Germinal center (tissue), 1 donor: ENCODE measurements at regions not wholly inside any gene's neighbourhood (a gene's known extent, or its start where the extent isn't known, plus 50 kb on each side); places are given as distances from the start of the nearest gene placed in this dataset.

Experiments
- DNase-seq: peaks from one replicate; pipeline ENCODE4 v3.0.0; 2012; ENCODE audit warnings: mixed read lengths, low spot score

DNA sequence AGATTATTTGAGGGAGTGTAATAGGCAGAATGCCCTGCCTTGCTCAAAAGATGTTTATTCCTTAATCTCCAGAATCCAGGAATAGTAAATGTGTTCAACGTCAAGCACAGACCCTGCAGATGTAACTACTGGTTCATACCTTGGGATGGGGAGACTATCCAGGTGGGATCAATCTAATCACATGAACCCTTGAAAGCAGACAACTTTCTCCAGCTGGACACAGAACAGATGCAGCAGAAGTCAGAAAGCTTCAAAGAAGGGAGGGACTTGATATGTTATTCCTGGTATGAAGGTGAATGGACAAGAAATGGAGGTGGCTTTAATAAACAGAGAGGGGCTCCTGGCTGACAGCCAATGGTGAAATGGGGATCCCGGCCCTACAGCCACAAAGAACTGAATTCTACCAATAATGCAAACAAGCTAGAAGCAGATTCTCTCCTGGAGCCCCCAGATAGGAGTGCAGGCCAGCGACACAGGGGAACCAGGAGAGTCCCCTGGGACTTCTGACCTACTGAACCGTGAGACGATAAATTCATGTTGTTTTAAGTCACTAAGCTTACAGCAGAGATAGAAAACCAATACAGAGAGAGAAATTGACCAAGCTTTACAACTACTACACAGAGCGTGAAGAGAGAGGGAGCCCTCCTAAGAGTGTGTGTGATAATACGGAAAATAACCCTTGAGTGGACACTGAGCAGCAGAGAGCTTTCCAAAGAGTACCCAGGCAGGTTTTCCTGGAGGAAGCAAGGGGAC is 133.5 kb upstream of the TMEM132C start:
- DNase-seq, result no peak

DNA sequence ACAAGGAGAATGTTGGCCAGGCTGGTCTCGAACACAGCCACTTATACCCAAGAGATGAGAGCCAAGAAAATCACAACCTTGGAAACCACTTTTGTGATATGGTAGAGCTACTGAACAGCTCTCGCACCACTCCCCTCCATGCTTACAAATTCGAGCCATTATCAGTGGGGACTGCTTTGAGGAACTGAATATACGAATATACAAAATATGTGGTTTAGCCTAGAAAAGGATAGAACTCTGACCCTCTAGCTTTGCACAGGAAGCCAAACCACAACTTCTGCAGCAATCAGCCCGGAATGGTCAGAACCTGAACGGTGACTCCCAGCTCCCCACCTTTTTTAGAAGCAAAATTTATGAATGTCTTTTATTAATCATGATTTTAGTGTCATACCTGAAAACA is 129.8 kb upstream of the TMEM132C start:
- no peak for DNase-seq

DNA sequence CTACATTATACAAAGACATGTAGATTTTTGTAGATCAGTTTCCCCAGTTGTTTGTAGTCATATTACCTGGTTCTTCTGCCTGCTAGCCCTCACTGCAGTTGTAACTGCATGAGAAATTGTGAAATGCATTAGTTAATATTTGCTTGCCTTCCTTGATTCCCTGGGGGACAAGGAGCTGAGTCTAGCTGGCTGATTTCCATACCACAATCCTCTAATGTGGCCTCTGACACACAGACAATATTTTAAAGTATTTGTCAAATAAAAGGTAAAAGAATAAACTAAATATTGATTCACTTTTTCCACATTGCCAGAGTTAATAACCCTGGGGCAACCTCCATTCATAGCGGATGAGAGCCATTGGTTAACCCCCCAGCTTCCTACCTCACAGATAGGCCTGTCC is 128.8 kb upstream of the TMEM132C start:
- no peak for DNase-seq

DNA sequence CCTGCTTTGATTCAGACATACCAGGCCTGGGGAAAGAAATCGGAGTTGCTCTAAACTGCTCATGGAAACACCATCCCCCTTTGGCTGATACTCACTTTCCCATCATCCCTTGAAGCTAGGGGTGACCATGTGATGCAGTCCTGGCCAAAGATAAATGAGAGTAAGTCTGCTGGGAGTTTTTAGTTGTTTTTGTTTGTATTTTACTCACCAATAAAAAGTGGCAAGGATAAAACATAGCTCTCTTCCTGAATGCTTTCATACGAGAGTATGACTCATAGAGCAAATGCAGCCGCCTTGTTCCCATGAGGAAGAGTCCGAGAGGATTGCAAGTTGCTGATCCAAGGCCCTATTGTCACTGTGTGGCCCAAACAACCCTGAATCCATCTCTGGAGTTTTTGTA is 126.4 kb upstream of the TMEM132C start:
- no peak for DNase-seq

DNA sequence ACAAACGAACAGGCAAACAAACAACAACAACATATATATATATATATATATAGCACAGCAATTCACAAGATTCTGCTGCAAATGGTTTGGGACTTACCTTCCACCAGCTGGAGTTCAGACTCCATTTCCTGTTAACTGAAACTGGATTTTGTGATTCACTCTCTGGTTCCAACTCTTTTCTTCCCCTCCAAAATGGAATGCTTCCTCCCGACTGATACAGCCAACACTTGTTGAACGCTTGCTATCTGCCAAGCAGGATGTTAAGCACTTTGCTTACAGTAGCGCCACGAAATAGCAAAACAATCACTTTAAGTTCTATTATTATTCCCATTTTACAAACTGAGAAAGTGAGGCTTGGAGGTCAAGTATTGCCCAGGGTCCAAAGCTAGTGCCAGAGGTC is 116.0 kb upstream of the TMEM132C start:
- DNase-seq, result no peak

DNA sequence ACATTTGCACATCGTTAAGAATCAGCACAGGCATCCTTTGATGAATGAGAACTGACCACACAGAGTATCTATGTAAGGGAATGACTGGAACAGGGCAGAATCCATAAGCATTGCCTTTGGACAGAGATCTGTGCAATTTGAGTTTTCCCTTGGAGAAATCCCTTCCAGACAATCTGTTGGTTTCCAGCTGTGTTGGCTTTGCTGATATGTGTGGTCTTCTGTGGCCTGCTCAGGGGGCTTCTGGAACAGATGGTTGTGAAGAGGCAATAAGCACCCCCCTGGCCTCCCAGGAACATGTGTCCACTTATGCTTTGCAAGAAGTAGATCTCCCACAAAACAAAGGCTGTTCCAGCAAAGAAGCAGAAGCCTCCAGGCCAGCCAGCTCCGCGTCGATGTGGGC is 111.4 kb upstream of the TMEM132C start:
- DNase-seq, result no peak

DNA sequence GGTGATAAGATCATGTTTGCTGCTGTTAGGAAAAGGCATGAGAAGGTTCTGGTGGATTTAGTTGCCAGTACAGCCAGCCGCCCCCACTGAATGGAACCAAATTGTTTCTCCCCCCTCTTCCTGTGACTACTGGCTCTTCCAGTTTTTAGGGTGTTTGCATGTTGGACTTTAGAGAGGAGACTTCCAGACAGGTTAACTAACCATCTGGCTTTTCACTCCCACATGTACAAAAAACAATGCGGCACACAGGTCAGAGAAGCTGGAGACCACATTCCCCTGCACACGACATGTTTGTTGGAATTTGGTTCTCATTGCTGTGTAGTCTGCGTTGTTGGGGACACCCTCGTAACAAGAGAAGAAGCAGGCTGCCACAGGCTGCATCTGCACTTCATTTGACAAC is 103.9 kb upstream of the TMEM132C start:
- DNase-seq, result no peak

DNA sequence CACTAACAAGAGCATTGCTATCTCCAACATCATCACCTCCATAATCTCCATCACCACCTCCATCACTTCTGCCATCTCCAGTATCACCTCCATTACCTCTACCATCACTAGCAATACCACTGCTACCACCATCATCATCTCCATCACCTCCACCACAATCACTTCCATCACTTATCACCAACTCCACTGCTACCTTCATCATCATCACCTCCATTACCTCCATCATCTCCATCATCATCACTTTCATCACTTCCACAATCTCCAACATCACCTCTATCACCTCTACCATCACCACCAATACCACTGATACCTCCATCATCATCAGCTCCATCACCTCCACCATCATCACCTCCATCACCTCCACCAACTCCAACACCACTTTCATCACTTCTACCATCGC is 102.4 kb upstream of the TMEM132C start:
- no peak for DNase-seq

DNA sequence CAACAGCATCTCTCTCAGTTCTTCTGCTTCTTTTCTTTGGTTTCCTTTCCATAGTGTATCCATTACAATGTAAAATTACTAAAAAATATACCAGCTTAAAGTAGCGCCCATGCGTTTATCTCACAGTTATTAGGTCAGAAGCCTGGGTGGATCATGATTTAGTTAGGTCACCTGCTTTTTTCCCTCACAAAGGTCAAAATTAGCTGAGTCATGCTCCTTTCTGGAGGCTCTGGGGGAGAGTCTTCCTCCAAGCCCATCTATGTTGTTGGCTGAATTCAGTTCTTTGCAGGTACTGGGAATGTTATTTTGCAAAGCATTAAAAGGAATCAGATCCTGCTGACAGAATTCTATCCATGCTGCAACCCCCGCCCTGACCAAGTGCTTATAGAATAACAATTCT is 101.6 kb upstream of the TMEM132C start:
- no peak for DNase-seq

DNA sequence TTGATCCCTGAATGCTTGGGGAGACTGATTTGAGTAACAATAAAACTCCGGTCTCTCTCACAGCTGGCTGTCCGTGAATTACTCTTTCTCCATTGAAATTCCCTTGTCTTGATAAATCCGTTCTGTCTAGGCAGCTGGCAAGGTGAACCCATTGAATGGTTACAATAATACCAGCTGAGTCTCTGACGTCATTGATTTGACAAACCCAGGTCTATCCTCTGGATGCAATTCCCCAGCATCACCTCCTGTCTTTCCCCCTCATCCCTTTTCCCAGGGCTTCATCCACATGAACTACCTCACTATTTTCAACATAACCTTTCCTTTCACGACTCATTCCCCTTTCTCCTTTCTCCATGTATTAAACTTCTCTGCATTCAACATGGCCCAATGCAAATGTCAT is 98.7 kb upstream of the TMEM132C start:
- DNase-seq, result no peak

DNA sequence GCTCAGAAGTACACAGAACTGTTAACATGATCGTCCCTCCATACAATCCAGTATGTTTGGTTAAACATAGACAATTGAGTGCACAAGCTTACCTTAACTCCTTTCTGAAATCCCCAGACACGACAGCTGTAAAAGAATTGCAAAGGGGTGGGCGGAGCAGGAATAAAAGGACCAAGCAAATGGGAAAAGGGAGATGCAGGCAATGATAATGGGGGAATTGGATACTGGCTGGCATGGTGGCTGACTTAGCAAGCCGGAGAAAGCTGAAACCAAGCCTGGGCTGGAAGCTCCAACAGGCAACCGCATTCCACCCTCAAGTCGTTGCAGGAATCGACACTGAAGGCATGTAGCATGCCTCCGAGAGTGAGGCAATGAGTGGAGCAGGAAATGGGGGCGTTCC is 96.8 kb upstream of the TMEM132C start:
- DNase-seq, result no peak

DNA sequence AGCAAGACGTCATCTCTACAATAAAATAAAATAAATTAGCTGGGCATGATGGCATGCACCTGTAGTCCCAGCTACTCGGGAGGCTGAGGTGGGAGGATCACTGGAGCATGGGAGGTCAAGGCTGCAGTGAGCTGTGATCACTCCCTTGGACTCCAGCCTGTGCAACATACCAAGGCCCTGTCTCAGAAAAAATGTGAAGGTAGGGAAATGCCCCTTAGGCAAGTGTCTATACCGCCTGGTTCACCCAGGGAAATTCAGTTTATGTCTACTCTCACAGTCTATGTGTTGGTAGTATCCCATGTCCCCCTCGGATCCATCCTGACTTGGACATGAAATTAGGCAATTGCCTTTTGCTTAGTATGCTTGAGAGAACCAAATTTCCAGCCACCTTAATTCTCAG is 88.4 kb upstream of the TMEM132C start:
- DNase-seq, result no peak

DNA sequence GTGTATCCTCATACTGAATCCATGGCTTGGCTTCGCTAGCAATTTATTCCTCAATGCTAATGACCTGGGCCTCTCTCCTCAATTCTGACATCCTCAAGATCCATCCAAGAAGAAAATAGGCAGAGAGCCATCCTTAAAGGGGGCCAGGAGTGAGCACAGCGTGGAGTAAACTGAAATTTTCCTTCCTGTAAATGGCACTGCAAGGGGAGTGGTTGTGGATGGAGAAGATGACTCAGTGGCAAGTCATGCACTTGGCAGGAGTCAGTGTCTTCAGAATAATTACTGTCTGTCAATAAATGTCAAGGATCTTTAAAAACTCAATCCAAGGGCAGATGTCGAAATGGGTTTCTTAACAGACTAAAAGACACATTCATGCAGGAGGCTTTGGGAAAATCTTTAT is 88.0 kb upstream of the TMEM132C start:
- DNase-seq, result no peak

DNA sequence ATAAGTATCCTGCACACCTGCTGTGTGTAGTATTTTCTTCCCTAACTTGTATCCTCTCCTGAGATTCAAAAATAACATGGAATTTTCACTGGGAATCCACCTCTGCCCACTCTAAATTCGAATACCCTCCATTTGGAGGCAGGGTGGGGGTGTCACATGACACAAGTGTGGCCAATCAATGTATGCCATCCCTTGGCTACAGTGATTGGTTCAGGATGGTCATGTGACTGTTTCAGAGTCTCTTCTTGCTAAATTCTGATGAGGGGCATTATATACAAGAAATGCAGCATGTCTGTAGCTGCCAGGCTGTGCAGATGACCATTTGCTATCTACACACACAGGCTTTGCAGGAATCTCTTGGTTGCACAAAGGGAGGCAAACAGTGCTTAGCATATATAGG is 86.8 kb upstream of the TMEM132C start:
- DNase-seq, result no peak

DNA sequence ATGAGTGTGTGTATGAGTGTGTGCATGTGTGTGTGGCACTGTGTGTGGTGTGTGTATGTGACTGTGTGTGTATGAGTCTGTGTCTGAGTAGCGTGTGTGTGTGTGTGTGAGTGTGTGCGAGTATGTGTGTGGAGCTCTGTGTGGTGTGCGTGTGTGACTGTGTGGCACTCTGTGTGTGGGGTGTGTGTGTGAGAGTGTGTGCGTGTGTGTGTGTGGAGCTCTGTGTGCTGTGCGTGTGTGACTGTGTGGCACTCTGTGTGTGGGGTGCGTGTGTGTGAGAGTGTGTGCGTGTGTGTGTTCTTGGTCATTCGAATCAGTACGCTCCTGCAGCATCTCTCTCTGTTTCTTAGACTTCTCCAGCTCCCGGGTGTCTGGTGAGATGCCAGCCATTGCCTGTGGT is 76.9 kb upstream of the TMEM132C start:
- no peak for DNase-seq

DNA sequence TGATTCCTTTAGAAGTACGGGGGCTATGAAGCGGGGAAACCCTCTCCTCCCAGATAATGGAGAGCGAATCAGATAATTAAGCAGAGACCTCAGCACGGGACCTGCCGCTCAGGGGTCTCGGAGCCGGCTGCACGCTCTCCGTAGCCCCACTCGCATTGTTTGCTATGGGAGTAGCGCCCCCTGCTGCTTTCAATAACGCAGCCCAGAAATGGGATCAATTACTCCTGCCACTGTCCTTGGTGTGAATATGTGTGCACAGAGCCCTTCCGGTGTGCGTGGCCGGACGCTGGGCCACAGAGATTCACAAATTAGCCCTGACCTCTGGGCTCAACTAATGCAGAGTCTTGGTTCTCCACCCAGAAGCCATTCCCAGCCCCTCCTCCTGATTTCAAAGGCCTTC is 76.4 kb upstream of the TMEM132C start:
- DNase-seq, result no peak

DNA sequence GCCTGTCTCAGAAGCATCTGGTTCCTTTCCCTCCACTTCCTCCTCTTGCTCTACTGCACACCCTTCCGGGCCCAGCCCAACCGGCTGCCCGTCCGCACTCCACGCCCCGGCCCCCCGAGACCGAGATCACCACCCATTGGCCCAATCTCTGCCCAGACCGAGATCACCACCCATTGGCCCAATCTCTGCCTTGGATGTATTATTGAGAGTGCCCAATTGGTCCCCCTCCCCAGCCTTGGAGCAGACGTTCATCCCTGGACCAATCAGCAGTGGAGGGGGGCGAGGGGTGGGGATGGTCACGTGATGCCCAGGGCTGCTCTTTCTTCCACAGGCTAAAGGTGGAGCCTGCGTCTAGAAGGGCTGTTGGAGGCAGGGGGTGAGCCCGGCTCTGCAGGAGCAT is 75.6 kb upstream of the TMEM132C start:
- no peak for DNase-seq

DNA sequence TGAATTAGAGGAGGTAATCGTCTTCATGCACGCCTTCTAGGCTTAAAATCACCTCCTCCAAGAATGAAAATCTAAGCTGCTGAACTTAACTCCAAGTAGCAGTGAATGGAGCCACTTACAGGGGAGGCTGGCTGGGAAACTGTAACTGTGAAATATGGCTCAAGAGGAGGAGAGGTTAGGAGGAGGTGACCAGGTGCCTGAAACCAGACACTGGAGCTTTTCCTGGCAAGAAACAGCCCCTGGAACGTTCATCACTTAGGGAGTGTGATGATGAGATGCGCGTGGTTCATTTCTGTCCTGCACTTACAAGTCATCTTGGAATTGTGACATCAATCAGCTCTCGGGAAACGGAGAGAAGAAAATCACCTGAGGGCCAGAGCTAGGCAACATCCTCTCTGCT is 62.3 kb upstream of the TMEM132C start:
- DNase-seq, result no peak

DNA sequence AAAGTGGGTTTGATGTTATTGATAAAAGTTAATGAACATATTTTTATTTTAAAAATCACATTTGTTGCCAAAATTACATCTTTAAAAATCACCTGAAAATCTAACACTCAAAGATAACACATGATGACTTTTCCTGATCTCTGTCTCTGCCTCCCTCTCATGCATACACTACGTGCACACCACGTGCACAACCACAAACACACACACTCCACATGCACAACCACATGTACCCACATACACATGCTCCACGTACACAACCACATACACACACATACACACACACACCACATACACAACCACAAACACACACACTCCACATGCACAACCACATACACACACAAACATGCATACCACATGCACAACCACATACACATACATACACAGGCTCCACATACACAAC is 61.8 kb upstream of the TMEM132C start:
- no peak for DNase-seq

DNA sequence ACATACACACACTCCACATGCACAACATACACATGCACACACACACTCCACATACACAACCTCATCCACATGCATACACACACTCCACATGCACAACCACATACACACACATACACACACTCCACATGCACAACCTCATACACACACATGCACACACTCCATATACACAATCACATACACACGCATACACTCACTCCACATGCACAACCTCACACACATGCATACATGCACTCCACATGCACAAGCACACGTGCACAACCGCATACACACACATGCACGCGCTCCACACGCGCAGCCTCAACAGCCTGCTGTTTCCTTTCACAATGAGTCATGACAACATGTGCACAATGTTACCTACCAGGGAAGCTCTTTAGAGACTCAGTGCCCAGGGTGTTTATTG is 61.2 kb upstream of the TMEM132C start:
- DNase-seq, result no peak
